SK-N-SH treated with all-trans-retinoic acid at 6 μM for 48 hours (cell line): ENCODE measurements at regions not wholly inside any gene's neighbourhood (a gene's known extent, or its start where the extent isn't known, plus 50 kb on each side); places are given as distances from the start of the nearest gene placed in this dataset.

Experiments
- ATAC-seq: fragments of 200-7000 bp; cut with Tn5 transposase; 3 replicates; pipeline ENCODE4 v1.9.1; 2020; ENCODE audit warnings: mild to moderate bottlenecking, moderate library complexity
- ARNTL ChIP-seq: fragments of 450-650 bp; formaldehyde crosslinking; IDR thresholded peaks from 2 replicates; pipeline ENCODE4 v1.5.0; 2020; ENCODE audit warnings: low read depth, mild to moderate bottlenecking, moderate library complexity, borderline replicate concordance
- BACH2 ChIP-seq: fragments of 250-450 bp; sonication (Bioruptor Pico); IDR thresholded peaks from 2 replicates; pipeline ENCODE4 v1.9.0; 2021; ENCODE audit warnings: mild to moderate bottlenecking, borderline replicate concordance
- CREB5 ChIP-seq: fragments of 250-450 bp; sonication (Bioruptor Pico); IDR thresholded peaks from 2 replicates; pipeline ENCODE4 v1.5.1; 2020; ENCODE audit warnings: low read depth, mild to moderate bottlenecking, moderate library complexity
- CSDC2 ChIP-seq: fragments of 250-450 bp; sonication (Bioruptor Pico); IDR thresholded peaks from 2 replicates; pipeline ENCODE4 v1.5.0; 2020; ENCODE audit warnings: mild to moderate bottlenecking, moderate library complexity
- ESRRG ChIP-seq: fragments of 250-450 bp; sonication (Bioruptor Pico); IDR thresholded peaks from 2 replicates; pipeline ENCODE4 v1.6.1; 2021; ENCODE audit warnings: mild to moderate bottlenecking
- GLIS3 ChIP-seq: fragments of 250-450 bp; sonication (Bioruptor Pico); IDR thresholded peaks from 2 replicates; pipeline ENCODE4 v1.5.0; 2020; ENCODE audit warnings: mild to moderate bottlenecking, moderate library complexity
- ISL1 ChIP-seq: fragments of 250-450 bp; sonication (Bioruptor Pico); IDR thresholded peaks from 2 replicates; pipeline ENCODE4 v2.1.2; 2022; ENCODE audit warnings: mild to moderate bottlenecking, moderate library complexity
- OSR1 ChIP-seq: fragments of 250-450 bp; sonication (Bioruptor Pico); IDR thresholded peaks from 2 replicates; pipeline ENCODE4 v1.8.0; 2022; ENCODE audit warnings: moderate library complexity, mild to moderate bottlenecking, inconsistent platforms
- PATZ1 ChIP-seq: fragments of 250-450 bp; sonication (Bioruptor Pico); IDR thresholded peaks from 2 replicates; pipeline ENCODE4 v1.8.0; 2020; ENCODE audit warnings: mild to moderate bottlenecking, moderate library complexity, borderline replicate concordance
- POU6F1 ChIP-seq: fragments of 250-450 bp; sonication (Bioruptor Pico); IDR thresholded peaks from 2 replicates; pipeline ENCODE4 v1.8.0; 2021; ENCODE audit warnings: low read depth, mild to moderate bottlenecking, moderate library complexity, borderline replicate concordance
- PPARA ChIP-seq: fragments of 250-450 bp; sonication (Bioruptor Pico); IDR thresholded peaks from 2 replicates; pipeline ENCODE4 v1.5.0; 2020; ENCODE audit warnings: mild to moderate bottlenecking, borderline replicate concordance
- RARB ChIP-seq: fragments of 250-450 bp; sonication (Bioruptor Pico); IDR thresholded peaks from 2 replicates; pipeline ENCODE4 v1.8.0; 2021; ENCODE audit warnings: mild to moderate bottlenecking, moderate library complexity
- SNAI2 ChIP-seq: fragments of 250-450 bp; sonication (Bioruptor Pico); IDR thresholded peaks from 2 replicates; pipeline ENCODE4 v1.5.0; 2020; ENCODE audit warnings: mild to moderate bottlenecking, moderate library complexity
- TOX ChIP-seq: fragments of 250-450 bp; sonication (Bioruptor Pico); IDR thresholded peaks from 2 replicates; pipeline ENCODE4 v1.8.0; 2021; ENCODE audit warnings: mild to moderate bottlenecking, moderate library complexity, borderline replicate concordance
- ZFP3 ChIP-seq: fragments of 250-450 bp; sonication (Bioruptor Pico); IDR thresholded peaks from 2 replicates; pipeline ENCODE4 v1.5.0; 2020; ENCODE audit warnings: mild to moderate bottlenecking, moderate library complexity
- ZFP30 ChIP-seq: fragments of 450-650 bp; formaldehyde crosslinking; IDR thresholded peaks from 2 replicates; pipeline ENCODE4 v1.5.0; 2022; ENCODE audit warnings: mild to moderate bottlenecking, moderate library complexity
- ZNF8 ChIP-seq: fragments of 450-650 bp; formaldehyde crosslinking; IDR thresholded peaks from 2 replicates; pipeline ENCODE4 v1.5.0; 2020; ENCODE audit warnings: mild to moderate bottlenecking, moderate library complexity
- TF ChIP-seq, protein P1 (sequence below): fragments of 250-450 bp; sonication (Bioruptor Pico); IDR thresholded peaks from 2 replicates; pipeline ENCODE4 v1.5.0; 2020; ENCODE audit warnings: mild to moderate bottlenecking, moderate library complexity

DNA sequence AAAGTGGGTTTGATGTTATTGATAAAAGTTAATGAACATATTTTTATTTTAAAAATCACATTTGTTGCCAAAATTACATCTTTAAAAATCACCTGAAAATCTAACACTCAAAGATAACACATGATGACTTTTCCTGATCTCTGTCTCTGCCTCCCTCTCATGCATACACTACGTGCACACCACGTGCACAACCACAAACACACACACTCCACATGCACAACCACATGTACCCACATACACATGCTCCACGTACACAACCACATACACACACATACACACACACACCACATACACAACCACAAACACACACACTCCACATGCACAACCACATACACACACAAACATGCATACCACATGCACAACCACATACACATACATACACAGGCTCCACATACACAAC, 61.8 kb upstream of the TMEM132C start:
- TF ChIP-seq ESRRG (CRISPR knock-in tag) (no peak), ZFP3 (CRISPR knock-in tag) (no peak), PATZ1 (CRISPR knock-in tag) (no peak), OSR1 (CRISPR knock-in tag) (no peak), GLIS3 (CRISPR knock-in tag) (no peak), ISL1 (CRISPR knock-in tag) (no peak), PPARA (CRISPR knock-in tag) (no peak), BACH2 (CRISPR knock-in tag) (no peak), ZNF8 (CRISPR knock-in tag) (no peak), TOX (CRISPR knock-in tag) (no peak), CSDC2 (no peak), CREB5 (CRISPR knock-in tag) (no peak), SNAI2 (CRISPR knock-in tag) (no peak), ZFP30 (no peak)
- TF ChIP-seq, protein P1, sequence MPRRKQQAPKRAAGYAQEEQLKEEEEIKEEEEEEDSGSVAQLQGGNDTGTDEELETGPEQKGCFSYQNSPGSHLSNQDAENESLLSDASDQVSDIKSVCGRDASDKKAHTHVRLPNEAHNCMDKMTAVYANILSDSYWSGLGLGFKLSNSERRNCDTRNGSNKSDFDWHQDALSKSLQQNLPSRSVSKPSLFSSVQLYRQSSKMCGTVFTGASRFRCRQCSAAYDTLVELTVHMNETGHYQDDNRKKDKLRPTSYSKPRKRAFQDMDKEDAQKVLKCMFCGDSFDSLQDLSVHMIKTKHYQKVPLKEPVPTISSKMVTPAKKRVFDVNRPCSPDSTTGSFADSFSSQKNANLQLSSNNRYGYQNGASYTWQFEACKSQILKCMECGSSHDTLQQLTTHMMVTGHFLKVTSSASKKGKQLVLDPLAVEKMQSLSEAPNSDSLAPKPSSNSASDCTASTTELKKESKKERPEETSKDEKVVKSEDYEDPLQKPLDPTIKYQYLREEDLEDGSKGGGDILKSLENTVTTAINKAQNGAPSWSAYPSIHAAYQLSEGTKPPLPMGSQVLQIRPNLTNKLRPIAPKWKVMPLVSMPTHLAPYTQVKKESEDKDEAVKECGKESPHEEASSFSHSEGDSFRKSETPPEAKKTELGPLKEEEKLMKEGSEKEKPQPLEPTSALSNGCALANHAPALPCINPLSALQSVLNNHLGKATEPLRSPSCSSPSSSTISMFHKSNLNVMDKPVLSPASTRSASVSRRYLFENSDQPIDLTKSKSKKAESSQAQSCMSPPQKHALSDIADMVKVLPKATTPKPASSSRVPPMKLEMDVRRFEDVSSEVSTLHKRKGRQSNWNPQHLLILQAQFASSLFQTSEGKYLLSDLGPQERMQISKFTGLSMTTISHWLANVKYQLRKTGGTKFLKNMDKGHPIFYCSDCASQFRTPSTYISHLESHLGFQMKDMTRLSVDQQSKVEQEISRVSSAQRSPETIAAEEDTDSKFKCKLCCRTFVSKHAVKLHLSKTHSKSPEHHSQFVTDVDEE (CRISPR knock-in tag), result no peak
- ATAC-seq, result no peak

GRCh38 chr12:128205758-128206157, 61.2 kb upstream of the TMEM132C start:
- ATAC-seq, result no peak
- no peak for TF ChIP-seq BACH2 (CRISPR knock-in tag)
- no peak for TF ChIP-seq CREB5 (CRISPR knock-in tag)
- TF ChIP-seq OSR1 (CRISPR knock-in tag), result no peak
- TF ChIP-seq POU6F1, result no peak
- TF ChIP-seq, protein P1 (CRISPR knock-in tag), result no peak
- TF ChIP-seq ZNF8 (CRISPR knock-in tag), result no peak
- no peak for TF ChIP-seq ARNTL
- TF ChIP-seq ISL1 (CRISPR knock-in tag), result no peak
- no peak for TF ChIP-seq ZFP3 (CRISPR knock-in tag)
- TF ChIP-seq RARB, result no peak
- TF ChIP-seq TOX (CRISPR knock-in tag), result no peak
- TF ChIP-seq, all 23 proteins: peak for 0
